ENCODE measurements at regions not wholly inside any gene's neighbourhood (a gene's known extent, or its start where the extent isn't known, plus 50 kb on each side); places are given as distances from the start of the nearest gene placed in this dataset.

DNA sequence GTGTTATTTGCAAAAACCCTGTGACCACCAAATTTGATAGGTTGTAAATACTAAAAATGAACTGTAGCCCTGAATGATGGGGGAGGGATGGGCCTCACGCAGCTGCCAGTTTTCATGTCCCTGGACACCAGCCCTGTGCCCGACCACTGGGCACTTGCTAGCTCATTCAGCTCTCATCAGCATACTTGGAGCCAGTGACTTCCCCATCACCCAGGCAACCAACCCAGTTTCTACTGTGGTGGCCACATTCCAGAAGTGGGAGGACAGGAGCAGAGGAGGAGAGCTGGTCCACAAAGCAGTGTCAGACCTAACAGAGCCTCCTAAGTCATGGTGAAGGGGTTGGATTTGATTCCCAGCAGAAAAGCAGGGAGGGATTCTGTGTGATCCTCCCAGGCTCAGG lies 128.2 kb downstream of the CPEB2 start:
- DNase-seq = no peak

DNA sequence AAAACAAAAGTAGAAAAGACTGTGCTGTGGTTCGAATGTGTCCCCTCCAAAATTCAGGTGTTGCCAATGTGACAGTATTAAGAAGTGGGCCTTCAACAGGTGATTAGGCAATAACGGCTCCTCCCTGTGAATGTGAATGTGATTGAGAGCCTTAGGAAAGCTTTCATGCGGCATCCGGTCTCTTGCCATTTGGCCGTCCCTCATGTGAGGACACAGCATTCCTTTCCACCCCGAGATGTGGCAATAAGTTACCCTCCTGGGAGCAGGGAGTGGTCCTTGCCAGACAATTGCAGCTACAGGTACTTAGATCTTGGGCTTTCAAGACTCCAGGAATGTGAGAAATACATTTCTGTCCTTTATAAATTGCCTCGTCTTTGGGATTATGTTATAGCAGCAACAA lies 129.3 kb downstream of the CPEB2 start:
- no peak for DNase-seq

DNA sequence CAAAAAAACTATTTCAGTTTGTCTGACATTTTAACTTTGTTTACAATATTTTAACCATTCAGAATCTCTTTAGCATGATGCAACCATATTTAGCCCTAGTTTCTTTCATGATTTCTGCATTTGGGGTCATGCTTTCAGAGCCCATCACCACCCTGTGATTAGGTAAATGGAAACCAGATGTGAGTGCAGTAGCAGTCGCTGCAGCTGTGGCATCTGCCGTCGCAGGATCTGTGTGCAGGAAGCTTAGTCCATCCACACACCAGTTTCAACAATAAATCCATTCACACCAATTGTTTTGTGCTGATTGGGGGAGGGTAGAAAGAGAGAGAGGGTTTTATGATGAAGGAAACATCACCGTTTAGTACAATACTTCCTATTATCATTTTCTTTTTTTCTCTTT lies 130.5 kb downstream of the CPEB2 start:
- no peak for DNase-seq

DNA sequence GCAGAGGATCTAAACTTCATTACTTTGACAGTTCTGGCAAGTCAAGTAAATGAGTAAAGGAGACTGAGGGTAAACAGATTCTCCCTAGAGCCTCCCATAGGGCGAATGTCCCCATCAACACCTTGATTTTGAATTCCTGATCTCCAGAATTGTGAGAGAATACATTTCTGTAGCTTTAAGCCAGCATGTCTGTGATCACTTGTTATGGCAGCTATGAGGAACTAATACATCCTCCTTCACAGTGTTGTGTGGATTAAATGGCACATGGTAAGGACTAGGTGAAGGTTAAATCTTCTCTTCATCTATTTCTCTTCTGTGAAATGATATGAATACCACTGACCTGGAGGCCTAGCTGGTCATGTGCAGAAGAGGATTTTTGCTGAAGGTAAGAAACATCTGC lies 137.3 kb downstream of the CPEB2 start:
- DNase-seq = no peak

DNA sequence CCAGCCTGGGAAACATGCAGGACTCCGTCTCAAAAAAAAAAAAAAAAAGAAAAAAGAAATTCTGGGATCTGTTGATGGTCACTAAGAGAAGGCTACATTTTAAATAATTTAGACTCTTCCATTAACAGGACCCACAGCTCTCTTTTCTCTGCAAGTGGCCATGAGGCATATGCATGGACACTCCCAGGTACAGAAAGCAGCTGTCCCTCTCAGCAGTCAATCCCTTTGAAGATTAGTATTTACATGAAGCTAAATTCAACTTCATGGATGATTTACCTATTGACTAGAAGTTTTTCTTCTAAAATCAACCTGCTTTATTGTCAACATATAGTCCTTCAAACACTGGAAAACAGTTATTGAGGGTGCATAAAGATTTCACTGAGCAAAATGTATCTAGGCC lies 139.9 kb downstream of the CPEB2 start:
- no peak for DNase-seq

DNA sequence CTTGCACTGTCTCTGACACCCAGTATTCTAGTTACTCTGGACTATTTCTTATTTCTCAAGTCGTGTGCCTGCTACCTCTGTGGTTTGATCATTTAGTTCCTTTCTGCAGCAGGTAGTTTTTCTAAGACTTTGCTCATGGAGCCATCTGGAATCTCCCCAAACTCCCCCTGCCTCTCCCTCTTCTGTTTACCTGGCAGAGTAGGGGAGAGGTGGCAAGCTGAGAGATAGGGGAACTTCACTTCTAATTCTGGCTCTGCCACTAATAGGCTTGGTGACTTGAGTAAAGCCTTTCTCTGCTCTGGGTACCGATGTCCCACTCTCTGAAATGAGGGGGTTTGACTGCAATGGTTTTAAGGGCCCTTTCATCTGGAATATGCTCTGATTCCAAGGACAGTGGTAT lies 141.3 kb downstream of the CPEB2 start:
- no peak for DNase-seq

DNA sequence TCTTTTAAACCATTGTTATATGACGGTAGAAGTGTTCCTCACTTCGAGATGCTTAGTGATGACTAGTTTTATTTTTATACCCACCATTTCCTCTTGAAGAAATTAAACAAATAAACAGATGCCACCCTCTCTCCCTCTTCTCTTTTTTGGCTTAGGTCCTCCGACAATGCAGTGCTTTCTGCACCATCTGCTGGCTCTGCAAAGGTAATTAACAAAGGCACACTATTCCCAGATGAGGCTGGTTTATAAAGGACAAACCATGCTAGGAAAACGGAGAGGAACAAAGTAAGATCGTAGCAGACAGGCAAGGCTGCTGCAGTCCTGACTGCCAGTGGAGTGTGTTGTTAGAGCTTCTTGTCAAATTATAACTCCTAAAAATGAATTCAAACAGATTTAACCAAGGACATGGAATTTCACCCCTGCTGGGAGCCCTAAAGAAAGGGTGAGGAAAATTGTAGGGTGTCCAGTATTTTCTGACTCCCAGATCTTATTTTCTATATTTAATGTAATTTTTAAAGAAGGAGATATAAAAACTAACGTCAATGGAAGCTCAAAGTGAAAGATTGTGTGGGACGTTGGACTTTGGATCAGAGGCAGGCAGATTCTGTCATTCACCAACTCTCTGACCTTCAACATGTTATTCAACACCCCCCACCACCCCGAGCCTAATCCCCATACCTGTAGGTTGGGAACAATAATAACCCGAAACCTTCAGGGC lies 142.1 kb downstream of the CPEB2 start:
- no peak for DNase-seq

DNA sequence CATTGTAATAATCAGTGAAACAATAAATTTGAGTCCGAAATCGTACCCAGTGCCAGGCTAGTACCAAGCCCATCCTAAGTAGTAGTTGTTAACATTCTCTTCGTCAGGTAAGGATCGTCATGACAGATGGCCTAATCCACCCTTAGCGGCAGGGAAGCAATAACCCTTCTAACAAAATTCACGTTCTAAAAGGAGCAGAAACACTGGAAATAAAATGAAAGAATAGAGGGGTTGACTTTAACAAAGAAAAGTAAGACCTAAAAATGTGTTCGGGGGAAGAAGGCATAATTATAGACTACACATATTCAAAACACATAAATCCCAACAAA lies 142.7 kb downstream of the CPEB2 start:
- DNase-seq = no peak

DNA sequence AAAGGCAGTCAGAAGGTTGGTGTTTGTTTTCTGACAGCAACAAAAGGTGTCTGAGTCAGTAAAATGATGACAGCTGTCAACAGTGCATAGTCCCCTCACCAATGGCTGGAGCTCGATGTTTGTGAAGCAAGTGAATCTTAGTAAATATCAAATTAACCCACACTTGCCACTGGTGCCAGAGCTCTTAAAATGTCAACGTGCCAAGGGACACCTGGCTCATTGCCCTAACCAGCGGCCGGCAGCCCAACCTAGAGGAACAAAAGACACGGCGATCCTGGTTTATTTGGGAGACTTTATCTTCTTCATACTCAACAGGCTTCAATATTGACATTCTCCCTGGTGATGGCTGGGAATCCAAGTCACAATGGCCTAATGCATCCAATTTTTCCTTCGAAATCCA lies 143.4 kb downstream of the CPEB2 start:
- no peak for DNase-seq

DNA sequence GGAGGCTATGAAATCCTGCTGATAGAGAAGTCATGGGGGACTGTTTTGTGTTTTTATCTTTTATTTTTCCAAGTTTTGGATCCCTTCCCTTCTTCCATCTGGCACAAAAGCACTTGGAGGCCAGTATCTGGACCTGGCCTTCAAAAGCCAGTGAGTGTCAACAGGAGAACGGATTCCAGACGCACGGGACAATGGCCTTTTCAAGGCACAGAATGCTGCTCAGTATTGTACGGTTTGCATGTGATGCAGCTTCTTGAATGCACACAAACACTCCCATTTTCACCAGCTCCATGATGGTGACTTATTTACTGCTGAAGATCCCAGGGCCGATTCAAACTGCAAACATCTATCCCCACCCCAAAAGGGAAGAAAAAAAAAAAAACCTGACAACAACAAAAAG lies 145.4 kb downstream of the CPEB2 start:
- DNase-seq = no peak

DNA sequence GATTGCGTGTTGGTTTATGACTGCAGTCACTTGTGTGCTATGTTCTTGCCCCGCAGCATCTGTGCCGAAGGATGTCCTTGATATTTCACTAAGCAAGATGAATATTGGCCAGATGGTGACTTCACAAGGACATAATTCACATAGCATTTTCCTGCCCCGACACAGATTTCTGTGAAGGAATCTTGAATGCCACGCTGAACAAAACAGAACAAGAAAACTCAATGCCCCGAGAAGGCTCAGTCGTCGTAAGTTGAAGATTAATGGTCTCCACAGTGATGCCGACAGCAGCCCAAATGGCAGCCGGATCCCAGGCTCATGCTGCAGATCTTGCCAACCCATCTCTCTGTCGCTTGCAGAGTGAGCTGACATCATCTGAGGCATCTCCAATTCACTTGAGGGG lies 145.9 kb downstream of the CPEB2 start:
- no peak for DNase-seq

DNA sequence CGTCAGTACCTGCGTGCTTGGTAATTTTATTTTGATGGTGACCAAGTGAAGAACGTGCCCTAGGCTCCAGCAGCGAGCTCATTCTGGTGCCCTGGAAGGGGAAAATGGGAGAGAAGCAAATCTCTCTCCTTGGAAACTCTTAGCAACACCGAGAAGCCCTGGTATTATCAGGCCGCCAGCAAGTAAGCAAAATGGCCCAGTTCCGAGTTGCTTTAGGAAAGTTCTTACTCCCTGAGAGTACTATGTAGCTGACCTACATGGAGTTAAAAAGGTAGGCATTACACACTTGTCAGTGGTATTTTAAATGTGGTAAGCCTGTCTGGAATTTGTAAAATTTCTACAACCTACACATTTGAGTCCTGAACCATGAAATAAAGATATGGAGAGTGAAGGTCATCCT lies 146.4 kb downstream of the CPEB2 start:
- no peak for DNase-seq

DNA sequence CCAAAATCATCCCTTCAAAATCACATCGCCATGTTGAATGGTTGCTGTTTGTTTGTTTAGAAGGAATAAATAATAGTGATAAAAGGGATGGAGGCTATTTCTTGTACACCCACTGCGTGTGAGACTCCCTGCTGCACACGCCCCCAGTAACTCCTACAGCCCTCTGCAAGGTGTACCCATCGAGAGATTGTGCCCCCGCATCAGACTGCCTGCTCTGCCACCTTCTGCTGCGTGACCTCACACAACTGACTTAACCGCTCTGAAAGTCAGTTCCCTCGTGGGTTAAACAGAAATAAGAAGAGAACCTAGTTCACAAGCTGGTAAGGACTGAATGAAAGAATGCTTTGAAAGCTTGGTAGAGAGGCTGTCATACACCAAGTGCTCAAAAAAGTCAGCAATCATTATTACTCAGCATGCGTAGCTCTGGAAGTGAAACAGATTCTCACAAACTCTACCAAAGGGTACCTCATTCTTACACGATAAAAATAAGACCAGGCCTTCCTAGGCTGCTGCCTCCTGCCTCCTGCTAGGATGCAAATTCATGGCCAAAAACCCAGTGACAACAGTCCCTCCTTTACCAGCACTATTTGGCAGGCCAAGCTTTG lies 147.1 kb downstream of the CPEB2 start:
- DNase-seq = no peak

DNA sequence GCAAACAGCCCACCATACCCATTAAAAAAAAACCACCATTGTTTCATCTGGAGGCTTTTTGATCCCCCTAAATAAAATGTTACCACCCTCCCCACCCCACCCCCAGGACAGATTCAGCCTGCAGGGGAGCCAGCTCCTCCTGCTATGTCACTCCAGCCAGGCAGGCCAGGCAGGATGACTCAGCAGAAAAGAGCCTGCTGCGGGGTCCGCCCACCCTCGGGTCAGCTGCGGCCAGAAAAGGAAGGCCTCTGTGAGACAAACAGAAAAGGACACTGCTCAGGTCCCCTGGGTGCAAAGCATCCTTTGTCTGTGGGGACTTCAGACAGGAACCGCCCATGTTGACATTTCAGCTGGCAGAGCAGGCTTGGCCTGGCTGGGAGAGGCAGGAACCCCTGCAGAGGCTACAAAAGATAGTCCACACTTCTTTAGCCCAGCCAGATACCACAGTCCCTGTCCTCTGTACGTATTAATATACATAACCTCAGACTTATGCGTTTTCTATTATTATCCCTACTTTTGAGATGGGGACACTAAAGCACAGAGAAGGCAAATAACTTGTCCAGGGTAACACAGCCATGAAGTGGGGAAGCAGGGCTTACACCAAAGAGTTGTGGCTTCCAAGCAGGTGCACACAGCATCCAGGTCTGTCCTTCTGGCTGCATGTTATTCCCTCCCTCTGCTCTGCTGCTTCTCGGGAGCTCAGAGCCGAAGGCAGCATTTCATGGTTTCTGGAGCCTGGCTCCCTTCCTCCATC lies 147.7 kb downstream of the CPEB2 start:
- no peak for DNase-seq

DNA sequence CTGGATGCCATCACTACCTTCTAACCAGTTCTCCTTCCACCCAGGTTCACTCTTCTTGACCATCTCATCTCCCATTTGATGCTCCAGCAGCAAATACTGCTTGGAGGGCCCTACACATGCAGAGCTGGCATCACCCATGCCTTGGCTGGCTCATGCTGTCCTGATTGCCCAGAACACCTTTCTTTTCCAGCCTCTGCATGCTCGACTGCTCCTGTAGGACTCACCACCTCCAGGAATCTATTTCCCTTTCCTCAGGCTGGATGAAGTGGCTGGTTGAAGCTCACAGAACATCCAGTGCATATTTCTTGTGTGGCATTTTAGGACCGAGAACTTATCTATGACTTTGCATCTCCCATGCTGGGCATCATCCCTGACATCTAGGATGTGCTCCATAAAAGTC lies 148.3 kb downstream of the CPEB2 start:
- DNase-seq = no peak

DNA sequence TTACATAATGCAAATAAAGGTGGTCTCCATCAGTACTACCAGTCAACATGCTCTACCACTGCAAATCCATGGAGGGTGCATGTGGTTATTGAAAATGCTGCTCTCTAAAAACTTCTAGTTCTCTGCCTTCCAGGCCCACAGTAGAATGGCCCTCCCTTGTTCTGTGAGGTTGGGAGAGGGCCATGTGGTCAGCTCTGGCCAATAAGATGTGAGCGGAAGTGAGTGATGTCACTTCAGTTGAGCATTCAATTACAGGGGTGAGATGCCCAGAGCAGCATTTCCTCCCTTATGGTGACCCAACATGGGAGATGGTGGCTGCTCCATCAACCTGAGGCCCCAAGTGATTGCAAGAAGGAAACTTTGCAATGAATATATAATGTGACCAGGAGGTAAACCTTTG lies 148.8 kb downstream of the CPEB2 start:
- DNase-seq = no peak

DNA sequence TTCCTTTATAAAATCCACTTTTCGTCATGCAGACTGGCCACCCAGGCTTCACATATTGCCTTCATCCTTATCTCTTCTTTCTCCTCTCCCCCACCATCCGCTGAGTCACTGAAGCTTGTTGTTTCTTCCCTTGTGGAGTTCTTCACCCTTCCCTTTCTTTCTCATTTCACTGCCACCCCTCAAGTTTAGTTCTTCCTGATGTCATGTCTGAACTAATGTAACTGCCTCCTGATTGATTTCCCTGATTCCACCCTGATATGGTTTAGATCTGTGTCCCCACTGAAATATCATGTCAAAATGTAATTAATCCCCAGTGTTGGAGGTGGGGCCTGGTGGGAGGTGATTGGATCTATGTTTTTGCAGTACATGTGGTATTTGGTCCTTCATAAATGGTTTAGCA lies 151.4 kb downstream of the CPEB2 start:
- no peak for DNase-seq

DNA sequence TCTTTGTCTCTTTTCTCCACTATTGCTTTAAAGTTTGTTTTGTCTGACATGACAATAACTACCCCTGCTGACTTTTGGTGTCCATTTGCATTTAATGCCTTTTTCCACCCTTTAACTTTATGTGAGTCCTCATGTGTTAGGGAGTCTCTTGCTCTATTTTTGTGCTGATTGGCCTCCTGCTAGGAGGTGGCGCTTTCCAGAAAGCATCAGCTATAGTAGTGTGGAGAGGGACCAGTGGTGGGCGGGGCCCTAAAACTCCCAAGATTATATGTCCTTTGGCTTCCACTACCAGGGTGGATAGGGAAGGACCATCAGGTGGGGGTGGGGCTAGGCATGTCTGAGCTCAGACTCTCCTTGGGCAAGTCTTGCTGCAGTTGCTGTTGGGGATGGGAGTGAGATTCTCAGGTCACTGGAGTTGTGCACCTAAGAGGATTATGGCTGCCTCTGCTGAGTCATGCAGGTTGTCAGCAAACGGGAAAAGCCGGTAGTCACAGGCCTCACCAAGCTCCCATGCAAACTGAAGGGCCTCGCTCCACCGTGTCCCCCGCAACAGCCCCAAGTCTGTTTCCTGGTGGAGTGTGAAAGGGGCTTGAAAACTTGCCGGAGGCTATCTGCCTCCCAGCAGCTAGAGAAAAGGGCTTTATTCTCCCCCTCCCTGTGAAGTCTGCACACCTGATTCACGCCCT lies 156.3 kb downstream of the CPEB2 start:
- DNase-seq = no peak

DNA sequence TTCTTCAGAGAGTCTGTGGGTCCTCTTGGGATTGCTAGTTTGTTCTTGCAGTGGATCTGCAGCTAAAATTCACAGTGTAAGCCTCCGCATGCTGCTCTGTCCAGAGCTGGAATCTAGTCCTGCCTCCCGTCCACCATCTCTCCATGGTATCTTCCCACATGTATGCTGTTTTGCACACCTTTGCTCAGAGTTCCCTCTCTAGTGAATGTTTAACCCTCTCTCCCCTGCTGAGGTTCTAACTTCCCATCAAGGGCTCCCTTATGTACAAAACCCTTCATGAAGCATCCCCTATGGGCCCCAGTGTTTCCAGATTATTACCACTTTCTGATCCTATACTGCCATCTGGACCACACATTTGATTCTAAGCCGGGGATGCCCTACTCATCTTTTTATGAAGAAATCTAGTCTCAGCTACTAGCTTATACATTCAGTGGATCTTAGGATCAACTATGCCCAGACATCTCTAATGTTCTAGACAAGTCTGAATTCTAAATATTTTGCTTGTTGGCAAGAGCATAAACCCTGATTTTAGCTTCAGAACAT lies 157.3 kb downstream of the CPEB2 start:
- DNase-seq = no peak

DNA sequence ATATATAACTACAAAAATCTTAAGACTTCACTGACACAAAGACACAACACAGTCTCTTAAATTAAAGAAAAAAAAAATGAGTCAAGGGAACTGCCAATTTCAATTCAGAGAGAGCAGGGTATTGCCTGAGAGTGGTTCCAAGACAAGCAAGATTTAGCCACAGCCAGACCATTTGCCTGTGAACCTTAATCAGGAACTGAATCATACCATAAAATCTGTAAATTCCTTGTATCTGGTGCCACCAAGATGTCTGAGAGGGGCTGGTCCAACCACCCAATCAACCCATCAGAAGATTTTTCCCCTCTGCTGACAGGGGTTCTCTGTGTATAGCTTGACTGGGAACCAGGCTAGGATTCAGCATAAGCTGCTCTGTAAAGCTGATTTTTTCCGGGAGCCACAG lies 159.2 kb downstream of the CPEB2 start:
- no peak for DNase-seq

DNA sequence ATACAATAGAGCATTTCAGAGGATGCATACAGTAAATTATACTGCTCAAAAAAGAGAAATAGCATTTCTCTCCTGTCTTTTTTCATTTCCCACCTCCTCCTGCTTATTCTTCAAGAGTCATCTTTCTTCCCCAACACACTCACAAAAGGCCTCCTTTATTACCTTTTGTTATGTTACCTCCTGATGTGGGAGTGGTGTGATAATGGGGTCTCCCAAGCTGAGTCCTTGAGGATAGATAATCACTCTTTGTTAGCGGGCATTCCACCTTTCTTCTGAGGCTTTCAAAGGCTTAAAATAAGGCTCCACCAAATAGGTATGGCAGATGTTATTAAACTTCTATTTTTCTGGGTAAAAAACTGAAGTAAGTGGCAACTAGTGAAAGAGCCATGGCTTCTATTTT lies 159.8 kb downstream of the CPEB2 start:
- DNase-seq = no peak

DNA sequence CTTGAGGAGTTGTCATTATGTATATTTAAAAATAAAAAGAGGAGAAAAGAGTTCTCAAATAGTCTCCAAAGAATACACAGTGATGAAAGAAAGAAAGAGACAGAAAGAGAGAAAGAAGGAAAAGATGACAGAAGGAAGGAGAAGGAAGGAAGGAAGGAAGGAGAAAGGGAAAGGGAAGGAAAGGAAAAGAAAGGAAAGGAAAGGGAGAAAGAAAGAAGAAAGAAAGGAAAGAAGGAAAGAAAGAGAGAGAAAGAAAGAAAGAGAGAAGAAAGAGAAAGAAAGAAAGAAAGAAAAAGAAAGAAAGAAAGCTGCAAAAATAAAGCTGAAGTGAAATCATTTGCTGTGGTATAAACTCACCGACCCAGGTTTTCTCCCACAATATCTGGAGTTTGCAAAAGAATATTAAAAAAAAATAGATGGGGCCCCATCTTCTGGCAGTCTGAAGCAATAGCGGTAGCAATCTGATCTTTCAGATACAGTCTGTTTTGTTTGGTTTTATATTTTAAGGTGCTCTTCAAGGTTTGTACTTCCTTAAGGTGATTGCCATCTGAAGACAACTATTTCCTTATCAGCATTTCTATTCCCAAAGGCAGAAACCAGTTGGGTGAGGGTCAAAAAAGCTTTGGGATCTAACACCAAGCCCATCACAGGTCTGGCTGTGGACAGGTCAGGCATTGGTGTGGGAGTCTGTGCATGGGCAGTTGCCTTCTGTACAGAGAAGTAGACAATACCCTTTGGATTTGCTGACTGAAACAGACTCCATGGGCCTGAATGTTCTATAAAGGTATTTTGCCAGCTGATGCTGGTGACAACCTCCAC lies 160.4 kb downstream of the CPEB2 start:
- no peak for DNase-seq

DNA sequence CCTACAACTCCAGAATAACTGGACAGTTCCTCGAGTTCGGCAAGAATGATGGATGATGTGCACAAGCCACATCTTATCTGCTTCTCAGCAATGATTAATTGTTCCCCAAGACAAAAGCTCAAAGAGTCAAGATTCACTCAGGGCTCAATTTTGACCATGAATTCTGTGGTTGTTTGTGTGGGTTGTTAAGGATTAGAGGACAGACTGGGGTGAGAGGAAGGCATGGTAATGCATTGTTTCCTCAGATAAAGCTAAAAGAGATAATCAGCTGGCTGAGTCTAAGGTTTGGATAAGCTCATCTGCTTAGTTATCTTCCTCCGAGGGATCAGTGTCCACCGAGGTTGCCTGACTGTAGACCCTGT lies 161.0 kb downstream of the CPEB2 start:
- no peak for DNase-seq
